HEK293 (cell line): ENCODE measurements at regions not wholly inside any gene's neighbourhood (a gene's known extent, or its start where the extent isn't known, plus 50 kb on each side); places are given as distances from the start of the nearest gene placed in this dataset.

Experiments
- CTCF ChIA-PET: fragments of 350-600 bp; formaldehyde crosslinking; extraction: SDS; loops from one replicate; lab custom pipeline; 2021; ENCODE audit warnings: antibody characterized with exemption; lab: Yijun Ruan, JAX
- POLR2A ChIA-PET: fragments of 300-600 bp; formaldehyde crosslinking; extraction: SDS; loops from one replicate; lab custom pipeline; 2020; ENCODE audit warnings: antibody characterized with exemption, inconsistent platforms; lab: Yijun Ruan, JAX
- H3K27ac ChIP-seq: fragments of 200-500 bp; sonication (Bioruptor generic); 2 replicates; pipeline ENCODE4 v1.5.1; 2014; ENCODE audit warnings: low read depth, low read length, control low read depth, inconsistent platforms; ENCODE audit errors: extremely low read depth
- H3K36me3 ChIP-seq, 2 experiments: fragments of 200-500 bp in 1 of 2; sonication (Bioruptor generic) in 1 of 2; 1 replicate in 1 of 2; 2 replicates in 1 of 2; pipeline ENCODE4 v1.5.1; 2014 to 2017; ENCODE audit warnings: inconsistent platforms in 2 of 2, low read length in 2 of 2; ENCODE audit not compliant: control insufficient read depth in 2 of 2, insufficient read depth in 1 of 2
- H3K4me1 ChIP-seq: fragments of 200-500 bp; sonication (Bioruptor generic); 2 replicates; pipeline ENCODE4 v1.5.1; 2014; ENCODE audit warnings: mild to moderate bottlenecking, low read length, inconsistent platforms; ENCODE audit not compliant: control insufficient read depth, insufficient read depth
- H3K4me3 ChIP-seq: 2 replicates; pipeline ENCODE4 v1.5.1; 2011; ENCODE audit warnings: low read depth, mild to moderate bottlenecking, control low read depth, low read length, moderate library complexity
- H3K9me3 ChIP-seq: fragments of 200-500 bp; sonication (Bioruptor generic); 2 replicates; pipeline ENCODE4 v1.5.1; 2014; ENCODE audit warnings: low read depth, low read length, inconsistent platforms; ENCODE audit not compliant: control insufficient read depth, insufficient read depth
- ATF2 ChIP-seq: fragments of 450-650 bp; formaldehyde crosslinking; IDR thresholded peaks from 2 replicates; pipeline ENCODE4 v1.5.1; 2016; ENCODE audit warnings: missing biosample characterization, missing genetic modification characterization, low read depth
- GLIS1 ChIP-seq: fragments of 450-650 bp; formaldehyde crosslinking; IDR thresholded peaks from 2 replicates; pipeline ENCODE4 v1.5.1; 2016; ENCODE audit warnings: missing biosample characterization, missing genetic modification characterization
- KLF1 ChIP-seq: fragments of 450-650 bp; formaldehyde crosslinking; IDR thresholded peaks from 2 replicates; pipeline ENCODE4 v1.5.1; 2016; ENCODE audit warnings: missing biosample characterization, missing genetic modification characterization
- MEIS1 ChIP-seq: sonication (generic); formaldehyde crosslinking; IDR thresholded peaks from 2 replicates; pipeline ENCODE4 v1.8.1; 2022; ENCODE audit warnings: missing genetic modification reagents, mild to moderate bottlenecking, borderline replicate concordance
- MZF1 ChIP-seq: fragments of 450-650 bp; formaldehyde crosslinking; IDR thresholded peaks from 2 replicates; pipeline ENCODE4 v1.5.1; 2017; ENCODE audit warnings: missing biosample characterization, missing genetic modification characterization, borderline replicate concordance
- PRDM10 ChIP-seq: fragments of 450-650 bp; formaldehyde crosslinking; IDR thresholded peaks from 2 replicates; pipeline ENCODE4 v1.5.1; 2016; ENCODE audit warnings: missing biosample characterization, missing genetic modification characterization
- SETDB1 ChIP-seq: IDR thresholded peaks from one replicate; pipeline ENCODE4 v1.6.1; 2017; ENCODE audit warnings: mild to moderate bottlenecking, low read length, moderate library complexity, mixed read lengths; ENCODE audit not compliant: insufficient read length
- SP7 ChIP-seq: fragments of 450-650 bp; formaldehyde crosslinking; IDR thresholded peaks from 2 replicates; pipeline ENCODE4 v1.5.1; 2016; ENCODE audit warnings: missing biosample characterization, missing genetic modification characterization
- ZBTB8A ChIP-seq: fragments of 450-650 bp; formaldehyde crosslinking; IDR thresholded peaks from 2 replicates; pipeline ENCODE4 v1.5.1; 2016; ENCODE audit warnings: missing biosample characterization, missing genetic modification characterization
- ZNF157 ChIP-seq: fragments of 450-650 bp; formaldehyde crosslinking; IDR thresholded peaks from 2 replicates; pipeline ENCODE4 v1.5.1; 2016; ENCODE audit warnings: missing biosample characterization, missing genetic modification characterization
- ZNF174 ChIP-seq: fragments of 450-650 bp; formaldehyde crosslinking; IDR thresholded peaks from 2 replicates; pipeline ENCODE4 v1.5.0; 2017; ENCODE audit warnings: missing biosample characterization, mild to moderate bottlenecking, missing genetic modification characterization
- ZNF202 ChIP-seq: fragments of 450-650 bp; formaldehyde crosslinking; IDR thresholded peaks from 2 replicates; pipeline ENCODE4 v1.5.1; 2016; ENCODE audit warnings: missing biosample characterization, missing genetic modification characterization, borderline replicate concordance
- ZNF221 ChIP-seq: fragments of 450-650 bp; formaldehyde crosslinking; IDR thresholded peaks from 2 replicates; pipeline ENCODE4 v1.5.1; 2017; ENCODE audit warnings: missing biosample characterization, missing genetic modification characterization, borderline replicate concordance
- ZNF302 ChIP-seq: fragments of 450-650 bp; formaldehyde crosslinking; IDR thresholded peaks from 2 replicates; pipeline ENCODE4 v1.5.1; 2016; ENCODE audit warnings: missing biosample characterization, missing genetic modification characterization, low read depth
- ZNF391 ChIP-seq: fragments of 450-650 bp; formaldehyde crosslinking; IDR thresholded peaks from 2 replicates; pipeline ENCODE4 v1.5.1; 2016; ENCODE audit warnings: low read depth, missing biosample characterization, missing genetic modification characterization, borderline replicate concordance
- ZNF398 ChIP-seq: fragments of 450-650 bp; formaldehyde crosslinking; IDR thresholded peaks from 2 replicates; pipeline ENCODE4 v1.5.1; 2017; ENCODE audit warnings: missing biosample characterization, missing genetic modification characterization
- ZNF510 ChIP-seq: fragments of 450-650 bp; formaldehyde crosslinking; IDR thresholded peaks from 2 replicates; pipeline ENCODE4 v1.5.1; 2018; ENCODE audit warnings: mild to moderate bottlenecking, missing genetic modification characterization, missing biosample characterization; ENCODE audit not compliant: insufficient replicate concordance
- ZNF544 ChIP-seq: fragments of 450-650 bp; formaldehyde crosslinking; IDR thresholded peaks from 2 replicates; pipeline ENCODE4 v1.5.0; 2017; ENCODE audit warnings: missing biosample characterization, missing genetic modification characterization
- ZNF549 ChIP-seq: fragments of 450-650 bp; IDR thresholded peaks from 2 replicates; pipeline ENCODE4 v1.5.1; 2018; ENCODE audit warnings: missing biosample characterization, missing genetic modification characterization, mild to moderate bottlenecking, inconsistent platforms, moderate library complexity
- ZNF654 ChIP-seq: fragments of 450-650 bp; formaldehyde crosslinking; IDR thresholded peaks from 2 replicates; pipeline ENCODE4 v1.5.1; 2016; ENCODE audit warnings: low read depth, missing biosample characterization, missing genetic modification characterization
- ZNF658 ChIP-seq: fragments of 450-650 bp; formaldehyde crosslinking; IDR thresholded peaks from 2 replicates; pipeline ENCODE4; 2016; ENCODE audit warnings: missing biosample characterization, missing genetic modification characterization

GRCh38 chr1:80722611-80723010, 1078.1 kb upstream of the ADGRL2 start (continued):
- TF ChIP-seq ZNF398 (tag by site-specific recombination) (no peak), ZNF510 (no peak), GLIS1 (tag by site-specific recombination) (no peak), ZNF658 (tag by site-specific recombination) (no peak)

- POLR2A ChIA-PET: no interaction called here
- no peaks in the 10 kb centered on the region for H3K9me3 ChIP-seq
- CTCF ChIA-PET: interaction anchor here (0.6 kb wide), 3 partner anchors 137 to 820 kb away, joined by 3 to 4 read pairs (median 3); no protein-coding TSS in a partner anchor
- H3K27ac ChIP-seq: no peak overlapping the region
- TF ChIP-seq ATF2 (tag by site-specific recombination) (no peak), SP7 (tag by site-specific recombination) (no peak), ZNF544 (tag by site-specific recombination) (no peak), ZNF221 (tag by site-specific recombination) (no peak), MEIS1 (CRISPR knock-in tag) (no peak), PRDM10 (no peak)
- H3K4me1 ChIP-seq: no peaks in the 10 kb centered on the region
- no peaks in the 10 kb centered on the region for H3K36me3 ChIP-seq
- no peak overlapping the region for H3K4me3 ChIP-seq
Measured at GRCh38 chr1:80706526-80706925, 1094.2 kb upstream of the ADGRL2 start.

- ChIA-PET POLR2A (no interaction called here), CTCF (interaction anchor here (0.5 kb wide), 1 partner anchor 39 kb away, joined by 3 read pairs; no protein-coding TSS in a partner anchor)
- no peak overlapping the region for H3K4me3 ChIP-seq
Measured at GRCh38 chr1:80678438-80678837, 1122.3 kb upstream of the ADGRL2 start.

More at GRCh38 chr1:80678438-80678837, 1122.3 kb upstream of the ADGRL2 start:
- H3K36me3 ChIP-seq: no peaks in the 10 kb centered on the region
- TF ChIP-seq ZNF654 (tag by site-specific recombination) (no peak), SETDB1 (no peak), ZNF391 (tag by site-specific recombination) (no peak), ZNF202 (tag by site-specific recombination) (no peak), KLF1 (tag by site-specific recombination) (no peak), ZNF549 (tag by site-specific recombination) (no peak), ZNF302 (tag by site-specific recombination) (no peak), ZBTB8A (tag by site-specific recombination) (no peak), ZNF157 (tag by site-specific recombination) (no peak), ZNF174 (tag by site-specific recombination) (no peak), MZF1 (no peak)
- no peak overlapping the region for H3K27ac ChIP-seq
- H3K9me3 ChIP-seq: no peaks in the 10 kb centered on the region
- H3K4me1 ChIP-seq: no peaks in the 10 kb centered on the region
